Fibroblast of lung (primary cell): ENCODE measurements at regions not wholly inside any gene's neighbourhood (a gene's known extent, or its start where the extent isn't known, plus 50 kb on each side); places are given as distances from the start of the nearest gene placed in this dataset.

Experiments used
- DNase-seq, 2 donors: peaks; one replicate each; pipeline versions ENCODE4 v3.0.0 to v3.0.0-alpha.2; 2010; ENCODE audit warnings: low read depth in 2 of 2
- H2AFZ ChIP-seq: 2 replicates; pipeline ENCODE4 v1.5.1; 2012; ENCODE audit warnings: low read length, control low read depth, inconsistent platforms
- H3K27ac ChIP-seq: 2 replicates; pipeline ENCODE4 v1.5.1; 2011; ENCODE audit warnings: low read length, control low read depth; ENCODE audit not compliant: insufficient read depth
- H3K27me3 ChIP-seq: 2 replicates; pipeline ENCODE4 v1.5.1; 2011; ENCODE audit warnings: mild to moderate bottlenecking, low read length; ENCODE audit not compliant: control insufficient read depth, insufficient read depth
- H3K36me3 ChIP-seq: 2 replicates; pipeline ENCODE4 v1.5.1; 2011; ENCODE audit warnings: low read length; ENCODE audit not compliant: control insufficient read depth, insufficient read depth
- H3K4me1 ChIP-seq: 2 replicates; pipeline ENCODE4 v1.5.1; 2011; ENCODE audit warnings: low read length; ENCODE audit not compliant: control insufficient read depth, insufficient read depth; ENCODE audit errors: extremely low read depth
- H3K4me2 ChIP-seq: 2 replicates; pipeline ENCODE4 v1.5.1; 2011; ENCODE audit warnings: low read length, control low read depth; ENCODE audit not compliant: insufficient read depth; ENCODE audit errors: extremely low read depth
- H3K4me3 ChIP-seq, 4 experiments: fragments of 200-600 bp in 1 of 4; sonication (generic) in 1 of 4; replicated peaks in 1 of 4; 2 replicates each; pipeline ENCODE4 v1.5.1; 2011 to 2016; ENCODE audit warnings: low read length in 4 of 4, low read depth in 3 of 4, mild to moderate bottlenecking in 3 of 4, control low read depth in 2 of 4, inconsistent platforms in 1 of 4, mixed read lengths in 1 of 4; ENCODE audit not compliant: insufficient read depth in 1 of 4; ENCODE audit errors: control extremely low read depth in 1 of 4
- H3K79me2 ChIP-seq: 2 replicates; pipeline ENCODE4 v1.5.1; 2012; ENCODE audit warnings: mild to moderate bottlenecking, low read length, inconsistent platforms; ENCODE audit not compliant: control insufficient read depth, insufficient read depth
- H3K9ac ChIP-seq: 2 replicates; pipeline ENCODE4 v1.5.1; 2011; ENCODE audit warnings: mild to moderate bottlenecking, low read length, control low read depth; ENCODE audit not compliant: insufficient read depth
- H3K9me3 ChIP-seq: 2 replicates; pipeline ENCODE4 v1.5.1; 2012; ENCODE audit warnings: low read depth, low read length; ENCODE audit not compliant: control insufficient read depth, insufficient read depth
- H4K20me1 ChIP-seq: 2 replicates; pipeline ENCODE4 v1.5.1; 2011; ENCODE audit warnings: low read length; ENCODE audit not compliant: control insufficient read depth, insufficient read depth; ENCODE audit errors: extremely low read depth
- CTCF ChIP-seq, 2 donors: IDR thresholded peaks in 1 of 2; conservative IDR thresholded peaks in 1 of 2; 1 replicate in 1 of 2; 2 replicates in 1 of 2; pipeline ENCODE4 v1.5.1; 2011 to 2012; ENCODE audit warnings: low read length in 2 of 2, control low read depth in 1 of 2, inconsistent platforms in 1 of 2, low read depth in 1 of 2, mild to moderate bottlenecking in 1 of 2
- EZH2 ChIP-seq: IDR thresholded peaks from 2 replicates; pipeline ENCODE4 v1.5.1; 2012; ENCODE audit warnings: low read length, control low read depth, mild to moderate bottlenecking; ENCODE audit errors: missing control alignments

DNA sequence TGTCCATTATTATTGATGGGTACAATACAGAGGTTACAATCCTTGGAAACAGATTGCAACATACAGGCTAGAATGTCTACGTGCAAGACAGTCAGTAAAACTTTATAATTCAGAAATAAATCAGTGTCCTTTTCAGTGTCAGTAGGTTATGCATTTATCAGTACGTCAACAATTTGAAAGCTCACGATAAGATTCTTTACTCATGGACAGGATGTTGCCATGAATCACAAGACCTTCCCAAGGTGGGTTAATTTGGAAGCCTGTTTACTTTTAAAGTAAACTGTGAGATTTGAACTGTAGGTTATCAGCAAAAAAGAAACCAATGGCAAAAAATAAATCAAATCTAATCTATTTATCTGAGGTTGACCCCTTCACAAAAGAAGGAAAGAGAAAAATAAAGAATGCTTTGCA, 243.9 kb upstream of the AGTR1 start:
- Histone ChIP-seq H3K4me3 (no peak overlapping the region), H3K36me3 (no peaks in the 10 kb centered on the region), H4K20me1 (no peaks in the 10 kb centered on the region), H3K27ac (no peak overlapping the region), H3K9me3 (no peaks in the 10 kb centered on the region), H3K9ac (no peak overlapping the region), H3K4me2 (no peak overlapping the region), H3K27me3 (no peaks in the 10 kb centered on the region), H3K79me2 (no peaks in the 10 kb centered on the region), H2AFZ (no peak overlapping the region), H3K4me1 (no peaks in the 10 kb centered on the region)
- no peak for DNase-seq
- TF ChIP-seq EZH2, result no peak
- TF ChIP-seq CTCF (conservative IDR thresholded peaks at IDR 0.05 in 1 of 2, IDR thresholded peaks at IDR 0.05 in 1 of 2; ENCODE audit: low read depth in 1 of 2, low read length in 2 of 2), result no peak

DNA sequence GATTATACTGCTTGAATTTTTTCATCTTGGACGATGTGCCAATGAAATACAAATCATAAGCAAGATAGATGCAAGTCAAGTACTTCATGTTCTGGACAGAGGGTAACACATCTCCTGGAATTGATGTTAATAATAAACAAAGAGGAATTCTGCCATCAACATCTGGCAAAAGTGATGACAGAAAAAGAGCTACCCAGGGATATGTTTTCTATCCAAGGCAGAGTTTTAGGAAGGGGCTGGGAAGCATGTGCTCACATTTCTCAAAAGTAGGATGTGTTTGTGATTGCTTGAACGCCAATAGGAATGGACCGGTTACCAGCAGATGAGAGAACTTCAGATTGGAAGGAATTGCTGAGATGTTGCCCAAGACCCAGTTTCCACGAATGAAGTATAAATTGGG, 242.6 kb upstream of the AGTR1 start:
- Histone ChIP-seq H3K27me3 (no peaks in the 10 kb centered on the region), H3K79me2 (no peaks in the 10 kb centered on the region), H3K9me3 (no peaks in the 10 kb centered on the region), H3K36me3 (no peaks in the 10 kb centered on the region), H4K20me1 (no peaks in the 10 kb centered on the region), H3K9ac (no peak overlapping the region), H2AFZ (no peak overlapping the region), H3K4me2 (no peak overlapping the region), H3K4me3 (no peak overlapping the region), H3K4me1 (no peaks in the 10 kb centered on the region), H3K27ac (no peak overlapping the region)
- peak in 1 of 2 donors; percentile 11 for DNase-seq
- TF ChIP-seq CTCF (conservative IDR thresholded peaks at IDR 0.05 in 1 of 2, IDR thresholded peaks at IDR 0.05 in 1 of 2; ENCODE audit: low read depth in 1 of 2, low read length in 2 of 2) (no peak), EZH2 (no peak)

GRCh38 chr3:148457886-148458285, 239.8 kb upstream of the AGTR1 start:
- H3K27ac ChIP-seq, result no peak overlapping the region
- H3K27me3 ChIP-seq, result no peaks in the 10 kb centered on the region
- DNase-seq, result no peak
- H3K4me2 ChIP-seq, result no peak overlapping the region
- H3K4me3 ChIP-seq, result no peak overlapping the region
- no peaks in the 10 kb centered on the region for H3K9me3 ChIP-seq
- H3K36me3 ChIP-seq, result no peaks in the 10 kb centered on the region
- no peaks in the 10 kb centered on the region for H3K79me2 ChIP-seq
- H2AFZ ChIP-seq, result no peak overlapping the region
- H3K4me1 ChIP-seq, result no peaks in the 10 kb centered on the region
- H3K9ac ChIP-seq, result no peak overlapping the region
- H4K20me1 ChIP-seq, result no peaks in the 10 kb centered on the region
- TF ChIP-seq CTCF (conservative IDR thresholded peaks at IDR 0.05 in 1 of 2, IDR thresholded peaks at IDR 0.05 in 1 of 2; ENCODE audit: low read depth in 1 of 2, low read length in 2 of 2) (no peak), EZH2 (no peak)
